ENCODE measurements at regions not wholly inside any gene's neighbourhood (a gene's known extent, or its start where the extent isn't known, plus 50 kb on each side); places are given as distances from the start of the nearest gene placed in this dataset.

GRCh38 chr17:77750427-77751043 lies 208.0 kb upstream of the TNRC6C start:
- no peak for TF ChIP-seq TAF1 (conservative IDR thresholded peaks at IDR 0.05)
- TF ChIP-seq, protein P1, sequence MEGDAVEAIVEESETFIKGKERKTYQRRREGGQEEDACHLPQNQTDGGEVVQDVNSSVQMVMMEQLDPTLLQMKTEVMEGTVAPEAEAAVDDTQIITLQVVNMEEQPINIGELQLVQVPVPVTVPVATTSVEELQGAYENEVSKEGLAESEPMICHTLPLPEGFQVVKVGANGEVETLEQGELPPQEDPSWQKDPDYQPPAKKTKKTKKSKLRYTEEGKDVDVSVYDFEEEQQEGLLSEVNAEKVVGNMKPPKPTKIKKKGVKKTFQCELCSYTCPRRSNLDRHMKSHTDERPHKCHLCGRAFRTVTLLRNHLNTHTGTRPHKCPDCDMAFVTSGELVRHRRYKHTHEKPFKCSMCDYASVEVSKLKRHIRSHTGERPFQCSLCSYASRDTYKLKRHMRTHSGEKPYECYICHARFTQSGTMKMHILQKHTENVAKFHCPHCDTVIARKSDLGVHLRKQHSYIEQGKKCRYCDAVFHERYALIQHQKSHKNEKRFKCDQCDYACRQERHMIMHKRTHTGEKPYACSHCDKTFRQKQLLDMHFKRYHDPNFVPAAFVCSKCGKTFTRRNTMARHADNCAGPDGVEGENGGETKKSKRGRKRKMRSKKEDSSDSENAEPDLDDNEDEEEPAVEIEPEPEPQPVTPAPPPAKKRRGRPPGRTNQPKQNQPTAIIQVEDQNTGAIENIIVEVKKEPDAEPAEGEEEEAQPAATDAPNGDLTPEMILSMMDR (IDR thresholded peaks at IDR 0.05; ENCODE audit: low read depth, low read length, missing input control): no peak
- no peak for TF ChIP-seq YY1 (IDR thresholded peaks at IDR 0.05)
- TF ChIP-seq JUND (IDR thresholded peaks at IDR 0.05): no peak
- no peak for TF ChIP-seq ZBTB33 (IDR thresholded peaks at IDR 0.05)
- TF ChIP-seq GABPA (IDR thresholded peaks at IDR 0.05 in 1 of 2, conservative IDR thresholded peaks at IDR 0.05 in 1 of 2): no peak
- no peak for TF ChIP-seq RXRA (IDR thresholded peaks at IDR 0.05)
- TF ChIP-seq ATF3 (IDR thresholded peaks at IDR 0.05): no peak
- no peak for TF ChIP-seq HNF4G (IDR thresholded peaks at IDR 0.05)
- no peak for TF ChIP-seq REST (IDR thresholded peaks at IDR 0.05)
- no peak for TF ChIP-seq RAD21 (IDR thresholded peaks at IDR 0.05)
- TF ChIP-seq MAX (IDR thresholded peaks at IDR 0.05): no peak

Measured in liver (tissue), 3 donors.